22Rv1 (cell line): ENCODE measurements at regions not wholly inside any gene's neighbourhood (a gene's known extent, or its start where the extent isn't known, plus 50 kb on each side); places are given as distances from the start of the nearest gene placed in this dataset.

Source experiments
- H3K27ac ChIP-seq: fragments of 450-650 bp; 2 replicates; pipeline ENCODE4 v1.5.1; 2017
- ZFX ChIP-seq: fragments of 450-650 bp; IDR thresholded peaks from 2 replicates; pipeline ENCODE4 v1.6.1; 2017; ENCODE audit warnings: antibody characterized with exemption, borderline replicate concordance
- TF ChIP-seq, protein P1 (sequence below): fragments of 450-650 bp; IDR thresholded peaks from 2 replicates; pipeline ENCODE4 v1.5.1; 2017; ENCODE audit warnings: mild to moderate bottlenecking

DNA sequence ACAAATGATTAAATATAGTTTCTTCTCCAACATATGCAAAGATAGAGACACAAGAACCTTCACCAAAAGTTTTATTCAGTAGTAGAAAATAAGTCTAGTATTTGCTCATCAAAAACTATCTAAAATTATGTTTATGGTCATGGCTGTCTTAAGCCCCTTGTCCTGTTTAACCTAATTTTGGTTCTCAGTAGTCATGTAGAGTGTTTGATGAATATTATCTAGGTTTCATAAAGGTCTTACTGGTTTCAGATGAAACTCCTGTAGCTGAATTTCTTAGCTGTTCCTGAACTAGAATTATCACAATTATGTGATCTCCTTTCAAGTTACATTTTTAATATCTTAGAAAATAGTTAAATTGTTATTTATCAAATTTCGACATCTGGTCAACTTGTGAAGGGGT is 228.0 kb upstream of the SPHKAP start:
- no peak for TF ChIP-seq ZFX
- TF ChIP-seq, protein P1, sequence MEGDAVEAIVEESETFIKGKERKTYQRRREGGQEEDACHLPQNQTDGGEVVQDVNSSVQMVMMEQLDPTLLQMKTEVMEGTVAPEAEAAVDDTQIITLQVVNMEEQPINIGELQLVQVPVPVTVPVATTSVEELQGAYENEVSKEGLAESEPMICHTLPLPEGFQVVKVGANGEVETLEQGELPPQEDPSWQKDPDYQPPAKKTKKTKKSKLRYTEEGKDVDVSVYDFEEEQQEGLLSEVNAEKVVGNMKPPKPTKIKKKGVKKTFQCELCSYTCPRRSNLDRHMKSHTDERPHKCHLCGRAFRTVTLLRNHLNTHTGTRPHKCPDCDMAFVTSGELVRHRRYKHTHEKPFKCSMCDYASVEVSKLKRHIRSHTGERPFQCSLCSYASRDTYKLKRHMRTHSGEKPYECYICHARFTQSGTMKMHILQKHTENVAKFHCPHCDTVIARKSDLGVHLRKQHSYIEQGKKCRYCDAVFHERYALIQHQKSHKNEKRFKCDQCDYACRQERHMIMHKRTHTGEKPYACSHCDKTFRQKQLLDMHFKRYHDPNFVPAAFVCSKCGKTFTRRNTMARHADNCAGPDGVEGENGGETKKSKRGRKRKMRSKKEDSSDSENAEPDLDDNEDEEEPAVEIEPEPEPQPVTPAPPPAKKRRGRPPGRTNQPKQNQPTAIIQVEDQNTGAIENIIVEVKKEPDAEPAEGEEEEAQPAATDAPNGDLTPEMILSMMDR: no peak
- no peak overlapping the region for H3K27ac ChIP-seq

DNA sequence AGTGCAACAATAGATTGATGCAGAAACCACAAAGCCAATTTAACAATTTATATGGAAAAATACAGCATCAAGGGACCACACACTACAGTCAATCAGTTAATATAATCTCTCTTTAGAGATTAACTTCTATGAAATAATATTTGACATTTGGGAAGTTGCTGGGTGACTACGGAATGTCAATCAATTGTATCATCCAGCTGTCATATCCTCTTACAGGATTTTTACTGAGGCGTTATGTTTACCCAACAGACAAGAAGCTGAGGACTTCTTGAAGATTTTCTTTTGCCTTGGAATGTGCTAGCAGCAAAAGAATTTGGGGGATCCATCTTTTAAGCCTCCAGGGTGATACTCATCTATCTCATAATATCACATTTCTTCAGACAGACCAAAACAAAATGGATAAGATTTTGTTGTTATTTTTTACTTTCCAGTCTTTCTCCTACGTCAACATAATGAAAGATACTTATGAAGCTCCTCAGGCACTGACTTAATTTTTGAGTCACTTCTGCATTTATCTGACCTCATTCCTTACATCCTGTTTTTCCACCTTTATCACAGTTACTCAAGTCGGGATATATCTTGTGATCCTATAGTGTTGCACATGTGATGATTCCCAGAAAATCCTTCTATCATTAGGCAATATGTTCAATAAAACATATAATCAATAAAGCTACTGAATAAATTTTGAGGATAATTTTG is 227.2 kb upstream of the SPHKAP start:
- no peak overlapping the region for H3K27ac ChIP-seq
- TF ChIP-seq ZFX: no peak
- TF ChIP-seq, protein P1: no peak

DNA sequence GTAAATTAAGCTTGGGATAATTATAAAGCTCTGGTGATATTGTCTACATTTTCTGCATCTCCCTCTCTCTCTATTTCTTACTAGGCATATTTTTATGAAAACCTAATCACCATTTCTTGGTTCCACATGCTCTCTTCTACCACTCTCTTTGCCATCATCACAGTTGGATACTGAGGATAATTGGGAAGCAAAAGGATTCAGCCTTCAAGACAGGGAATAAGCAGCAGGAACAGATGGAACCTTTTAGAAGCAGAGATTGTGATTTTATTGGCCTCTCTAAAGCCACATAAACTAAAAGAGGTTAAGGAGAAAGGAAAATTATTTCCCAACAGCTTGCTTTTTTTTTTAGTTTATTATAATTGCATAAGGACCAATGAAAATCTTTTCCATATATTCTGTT is 226.3 kb upstream of the SPHKAP start:
- no peak for TF ChIP-seq ZFX
- TF ChIP-seq, protein P1: no peak
- H3K27ac ChIP-seq: no peak overlapping the region

DNA sequence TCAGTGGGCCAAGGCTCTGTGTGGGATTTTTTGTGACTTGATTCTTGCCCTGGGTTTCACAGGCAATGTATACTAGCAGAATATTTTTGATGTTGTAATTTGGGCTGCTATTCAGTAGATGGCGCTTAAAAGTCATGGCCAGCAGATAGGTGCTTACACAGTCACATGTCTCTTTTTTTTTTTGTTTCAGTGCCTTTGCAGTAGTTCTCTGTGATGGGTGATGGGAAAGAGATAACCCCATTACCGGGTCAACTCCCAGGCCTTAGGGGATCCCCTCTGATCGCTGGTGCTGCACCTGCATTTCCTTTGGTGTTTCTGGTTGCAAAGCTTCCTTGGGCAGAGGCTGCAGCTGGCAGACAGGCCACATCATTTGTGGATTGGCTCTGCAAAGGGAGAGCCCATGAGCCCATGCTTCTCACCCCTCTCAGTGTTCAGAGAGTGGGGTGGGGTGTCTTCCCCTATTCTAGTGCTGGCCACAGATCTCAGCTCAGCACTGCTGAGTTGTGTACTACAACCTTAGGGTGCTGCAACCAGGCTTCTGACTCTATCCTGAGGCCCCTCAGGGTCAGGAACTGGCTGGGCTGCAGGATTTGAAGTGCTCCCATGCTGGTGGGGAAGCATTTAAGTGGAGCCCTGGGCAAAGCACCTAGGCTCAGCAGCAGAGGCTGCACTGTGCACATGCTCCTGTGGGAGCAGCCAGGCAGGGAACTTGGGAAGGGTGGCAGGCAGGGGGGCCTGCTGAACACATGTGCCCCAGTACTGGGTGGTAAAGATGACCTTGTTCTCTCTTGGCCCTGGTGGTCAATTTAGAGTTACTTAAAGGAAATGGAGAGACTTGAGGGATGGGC is 219.8 kb upstream of the SPHKAP start:
- TF ChIP-seq, protein P1: peak; percentile 48
- TF ChIP-seq ZFX: no peak
- no peak overlapping the region for H3K27ac ChIP-seq

DNA sequence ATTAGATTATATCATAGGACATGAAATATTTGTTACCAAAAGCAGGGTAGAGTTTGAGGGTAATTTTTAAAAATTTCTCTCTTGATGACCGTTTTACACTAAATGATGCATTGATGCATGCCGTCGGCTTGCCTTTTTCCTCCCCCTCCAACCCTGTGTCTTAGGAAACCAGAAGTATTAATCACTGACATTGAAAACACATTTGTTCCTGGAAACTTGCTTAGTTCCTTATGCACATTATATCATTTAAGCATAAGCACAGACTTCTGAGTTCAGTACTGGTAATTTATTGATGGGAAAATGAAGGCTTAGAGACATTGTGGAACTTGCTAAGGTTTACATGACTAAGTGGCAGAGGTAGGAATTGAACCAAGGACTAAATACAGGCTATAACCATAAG is 206.3 kb upstream of the SPHKAP start:
- H3K27ac ChIP-seq: no peak overlapping the region
- no peak for TF ChIP-seq ZFX
- TF ChIP-seq, protein P1: no peak

DNA sequence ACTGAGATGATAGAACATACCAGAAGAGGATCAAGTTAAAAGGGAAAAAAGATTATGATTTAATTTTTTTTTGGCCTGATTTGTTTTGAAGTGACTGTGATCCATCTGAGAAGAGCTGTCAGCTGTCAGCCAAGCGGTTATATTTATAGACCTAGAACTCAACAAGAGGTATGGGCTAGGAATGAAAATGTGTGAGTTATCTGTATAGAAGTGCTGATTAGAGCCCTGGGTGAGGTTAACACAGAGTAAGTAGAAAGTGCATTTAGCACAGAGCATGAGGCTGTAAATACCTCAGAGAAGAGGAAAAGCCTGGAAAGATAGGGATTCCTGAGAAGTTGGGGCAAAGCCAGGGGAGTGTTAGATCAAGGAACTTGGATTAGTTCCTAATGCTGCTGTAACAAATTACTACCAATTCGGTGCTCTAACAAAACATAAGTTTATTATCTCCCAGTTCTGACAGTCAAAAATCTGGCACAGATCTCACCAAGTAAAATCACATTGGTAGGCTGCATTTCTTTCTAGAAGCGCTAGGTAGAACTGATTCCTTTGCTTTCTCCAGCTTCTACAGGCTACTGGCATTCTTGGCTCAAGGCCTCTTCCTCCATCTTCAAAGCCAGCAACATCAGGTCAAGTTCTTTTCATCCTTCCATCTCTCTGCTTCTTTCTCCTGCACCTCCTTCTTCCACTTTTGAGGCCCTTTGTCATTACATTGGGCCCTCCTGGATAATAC is 197.4 kb upstream of the SPHKAP start:
- H3K27ac ChIP-seq: no peak overlapping the region
- TF ChIP-seq, protein P1: no peak
- no peak for TF ChIP-seq ZFX
